ENCODE measurements at regions not wholly inside any gene's neighbourhood (a gene's known extent, or its start where the extent isn't known, plus 50 kb on each side); places are given as distances from the start of the nearest gene placed in this dataset.

DNA sequence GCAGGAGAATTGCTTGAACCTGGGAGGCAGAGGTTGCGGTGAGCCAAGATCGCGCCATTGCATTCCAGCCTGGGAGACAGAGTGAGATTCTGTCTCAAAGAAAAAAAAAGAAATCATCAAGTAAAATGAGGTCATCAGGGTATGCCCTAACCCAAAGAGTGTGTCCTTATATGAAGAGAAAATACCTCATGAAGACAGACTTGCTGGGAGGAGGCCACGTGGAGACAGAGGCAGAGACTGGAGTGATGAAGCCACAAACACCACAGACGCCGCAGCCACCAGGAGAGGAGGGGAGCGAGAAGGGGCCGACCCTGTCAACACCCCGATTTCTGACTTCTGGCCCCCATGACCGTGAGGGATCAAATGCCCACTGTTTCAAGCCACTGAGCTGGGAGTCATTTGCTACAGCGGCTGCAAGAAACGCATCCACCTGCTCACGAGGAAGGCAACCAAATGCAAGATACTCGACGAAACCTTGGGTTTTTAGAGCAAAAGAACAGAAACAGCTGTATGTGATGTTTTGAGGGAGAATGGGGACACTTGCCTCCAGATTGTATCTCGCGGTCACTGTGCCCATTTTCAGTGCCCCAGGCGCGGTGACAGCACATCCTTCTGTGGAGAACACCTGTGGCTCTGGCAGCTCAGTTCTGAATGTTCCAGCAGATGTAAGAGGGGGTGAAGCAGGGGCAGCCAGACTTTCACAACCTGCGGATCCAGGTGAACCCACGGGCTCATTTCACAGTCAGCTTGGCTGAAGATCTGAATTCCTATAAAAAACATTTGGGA is 1317.2 kb downstream of the TBC1D22A start:
- TF ChIP-seq GATA3 (IDR thresholded peaks at IDR 0.05; ENCODE audit: low read depth, low read length) (no peak), GATA2 (IDR thresholded peaks at IDR 0.05; ENCODE audit: low read depth, low read length) (no peak)
